DOHH2 (cell line): ENCODE measurements at regions not wholly inside any gene's neighbourhood (a gene's known extent, or its start where the extent isn't known, plus 50 kb on each side); places are given as distances from the start of the nearest gene placed in this dataset.
"Not testable (repeated sequence)": the region's sequence is repeated elsewhere in the genome, so short reads cannot be mapped to it uniquely, and the experiment has no call there.

Experiments
- H3F3A ChIP-seq: fragments of 200-600 bp; sonication (generic), shearing (Covaris generic); 2 replicates; pipeline ENCODE4 v1.6.0; 2016; ENCODE audit warnings: antibody characterized with exemption, mild to moderate bottlenecking; ENCODE audit not compliant: control insufficient read depth, insufficient read depth
- H3K27ac ChIP-seq: fragments of 200-600 bp; sonication (generic); 2 replicates; pipeline ENCODE4 v1.5.1; 2014; ENCODE audit warnings: low read depth, mild to moderate bottlenecking, low read length, moderate library complexity
- H3K27me3 ChIP-seq: fragments of 200-600 bp; sonication (generic); 2 replicates; pipeline ENCODE4 v1.6.1; 2014; ENCODE audit warnings: mild to moderate bottlenecking, low read length, mixed read lengths; ENCODE audit not compliant: control insufficient read depth
- H3K36me3 ChIP-seq: fragments of 200-600 bp; sonication (generic); 2 replicates; pipeline ENCODE4 v1.6.1; 2014; ENCODE audit warnings: mild to moderate bottlenecking, low read length, moderate library complexity, mixed read lengths; ENCODE audit not compliant: control insufficient read depth
- H3K4me1 ChIP-seq: fragments of 200-600 bp; sonication (generic); 2 replicates; pipeline ENCODE4 v1.6.1; 2014; ENCODE audit warnings: mild to moderate bottlenecking, low read length, mixed read lengths; ENCODE audit not compliant: control insufficient read depth
- H3K4me2 ChIP-seq: fragments of 200-600 bp; sonication (generic); 2 replicates; pipeline ENCODE4 v1.6.0; 2014; ENCODE audit warnings: mild to moderate bottlenecking, low read length, moderate library complexity
- H3K4me3 ChIP-seq: fragments of 200-600 bp; sonication (generic); 2 replicates; pipeline ENCODE4 v1.5.1; 2014; ENCODE audit warnings: mild to moderate bottlenecking, low read length, mixed read lengths
- H3K79me2 ChIP-seq: fragments of 200-600 bp; sonication (generic); 2 replicates; pipeline ENCODE4 v1.6.1; 2014; ENCODE audit warnings: mild to moderate bottlenecking, low read length, mixed read lengths; ENCODE audit not compliant: control insufficient read depth
- H3K9me2 ChIP-seq: fragments of 200-600 bp; sonication (generic); replicated peaks from 2 replicates; pipeline ENCODE4 v1.6.1; 2014; ENCODE audit warnings: mild to moderate bottlenecking, low read length, mixed read lengths; ENCODE audit not compliant: control insufficient read depth
- H3K9me3 ChIP-seq: fragments of 200-600 bp; sonication (generic); 2 replicates; pipeline ENCODE4 v1.6.1; 2014; ENCODE audit warnings: antibody characterized with exemption, low read length, mixed read lengths; ENCODE audit not compliant: control insufficient read depth, insufficient read depth
- H4K20me1 ChIP-seq: fragments of 200-600 bp; sonication (generic); 2 replicates; pipeline ENCODE4 v1.6.0; 2014; ENCODE audit warnings: low read depth, mild to moderate bottlenecking, antibody characterized with exemption, low read length, moderate library complexity; ENCODE audit not compliant: control insufficient read depth, insufficient read depth
- CTCF ChIP-seq: fragments of 200-600 bp; sonication (generic); IDR thresholded peaks from one replicate; pipeline ENCODE4 v1.5.1; 2014; ENCODE audit warnings: antibody characterized with exemption, mild to moderate bottlenecking, low read depth, low read length; ENCODE audit not compliant: poor library complexity, severe bottlenecking
- EZH2phosphoT487 ChIP-seq: fragments of 200-600 bp; sonication (generic); IDR thresholded peaks from 2 replicates; pipeline ENCODE4 v1.6.1; 2017; ENCODE audit warnings: borderline replicate concordance, mild to moderate bottlenecking, antibody characterized with exemption, low read length, moderate library complexity, mixed read lengths

GRCh38 chr20:1737134-1737533 lies 79.6 kb upstream of the SIRPG start:
- H4K20me1 ChIP-seq: 0 out of 2 replicates have a peak, but pooled peaks cover 3% of the 10 kb centered on the region
- no peak overlapping the region for H3K4me2 ChIP-seq
- no peaks in the 10 kb centered on the region for H3K9me3 ChIP-seq
- peaks cover 22% of the 10 kb centered on the region for H3K27me3 ChIP-seq
- no peaks in the 10 kb centered on the region for H3K79me2 ChIP-seq
- no peaks in the 10 kb centered on the region for H3F3A ChIP-seq
- H3K9me2 ChIP-seq: no peaks in the 10 kb centered on the region
- H3K27ac ChIP-seq: no peak overlapping the region
- no peaks in the 10 kb centered on the region for H3K4me1 ChIP-seq
- no peaks in the 10 kb centered on the region for H3K36me3 ChIP-seq
- TF ChIP-seq CTCF: no peak
- TF ChIP-seq EZH2phosphoT487: no peak
- no peak overlapping the region for H3K4me3 ChIP-seq

GRCh38 chr20:1735417-1736089 lies 78.0 kb upstream of the SIRPG start:
- Histone ChIP-seq H4K20me1 (0 out of 2 replicates have a peak, but pooled peaks cover 3% of the 10 kb centered on the region), H3F3A (no peaks in the 10 kb centered on the region), H3K4me2 (no peak overlapping the region), H3K36me3 (no peaks in the 10 kb centered on the region), H3K9me3 (no peaks in the 10 kb centered on the region), H3K4me1 (no peaks in the 10 kb centered on the region), H3K27me3 (peaks cover 23% of the 10 kb centered on the region), H3K9me2 (no peaks in the 10 kb centered on the region), H3K79me2 (no peaks in the 10 kb centered on the region), H3K4me3 (no peak overlapping the region), H3K27ac (no peak overlapping the region)
- no peak for TF ChIP-seq CTCF
- TF ChIP-seq EZH2phosphoT487: no peak

- Histone ChIP-seq H3K79me2 (no peaks in the 10 kb centered on the region), H3K27me3 (peaks cover 19% of the 10 kb centered on the region), H3K4me1 (no peaks in the 10 kb centered on the region), H3K9me2 (no peaks in the 10 kb centered on the region), H3K27ac (no peak overlapping the region), H3K36me3 (no peaks in the 10 kb centered on the region), H3K9me3 (no peaks in the 10 kb centered on the region), H3K4me2 (no peak overlapping the region), H3K4me3 (no peak overlapping the region), H3F3A (no peaks in the 10 kb centered on the region), H4K20me1 (0 out of 2 replicates have a peak, but pooled peaks cover 3% of the 10 kb centered on the region)
- TF ChIP-seq CTCF (no peak), EZH2phosphoT487 (no peak)
Observed at GRCh38 chr20:1734269-1734858, 76.8 kb upstream of the SIRPG start.

- H3F3A ChIP-seq, H3K9me3 ChIP-seq, H3K79me2 ChIP-seq, H3K9me2 ChIP-seq, H3K4me2 ChIP-seq, H3K4me1 ChIP-seq, H4K20me1 ChIP-seq, H3K36me3 ChIP-seq, H3K4me3 ChIP-seq, H3K27ac ChIP-seq: not testable (repeated sequence)
- peaks cover 19% of the 10 kb centered on the region for H3K27me3 ChIP-seq
Observed at GRCh38 chr20:1731828-1732375, 74.3 kb upstream of the SIRPG start.

- H3K9me3 ChIP-seq, H3K27ac ChIP-seq, H3K4me2 ChIP-seq, H3K9me2 ChIP-seq, H3K4me1 ChIP-seq, H4K20me1 ChIP-seq, H3K79me2 ChIP-seq, H3K4me3 ChIP-seq, H3K36me3 ChIP-seq, H3F3A ChIP-seq: not testable (repeated sequence)
- H3K27me3 ChIP-seq: peaks cover 19% of the 10 kb centered on the region
Observed at GRCh38 chr20:1730981-1731711, 73.6 kb upstream of the SIRPG start.
